ENCODE measurements at regions not wholly inside any gene's neighbourhood (a gene's known extent, or its start where the extent isn't known, plus 50 kb on each side); places are given as distances from the start of the nearest gene placed in this dataset.
A peak's percentile ranks its signal among the peaks of the same experiment; 100 is the strongest.
"Not testable (repeated sequence)": the region's sequence is repeated elsewhere in the genome, so short reads cannot be mapped to it uniquely, and the experiment has no call there.

DNA sequence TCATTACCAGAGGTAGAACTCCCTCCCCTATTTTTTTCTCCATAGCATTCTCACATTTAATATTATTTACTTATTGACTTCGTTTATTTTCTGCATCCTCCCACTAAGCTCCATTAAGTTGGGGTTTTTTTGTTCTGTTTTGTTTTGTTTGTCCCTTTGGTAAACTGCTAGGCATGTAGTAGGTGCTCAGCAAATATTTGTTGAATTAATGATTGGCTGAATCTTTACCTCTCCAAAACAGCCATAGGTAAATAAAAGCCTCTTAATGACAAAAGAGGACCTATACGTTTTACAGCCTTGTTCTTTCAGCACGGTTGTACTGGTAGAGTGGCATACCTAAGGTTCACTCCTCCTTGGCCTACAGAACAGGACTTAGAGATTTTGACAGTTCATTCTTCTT lies 52.0 kb downstream of the PRORP start:
- intact Hi-C loops (cut with DNase I): no loop called here
- DNase-seq (no peak), ATAC-seq (no peak), FAIRE-seq (no peak)
- WGBS, 2 donors: 80 to 88% methylated on average over 3 of the region's 3 CpGs
- no peak overlapping the region for H3K27ac ChIP-seq
- no peaks in the 10 kb centered on the region for H3K36me3 ChIP-seq
- no peaks in the 10 kb centered on the region for H3K27me3 ChIP-seq
- no peaks in the 10 kb centered on the region for H3K9me3 ChIP-seq
- no peak overlapping the region for H3K4me3 ChIP-seq
- TF ChIP-seq CTCF (IDR thresholded peaks at IDR 0.05): no peak
- no peaks in the 10 kb centered on the region for H3K4me1 ChIP-seq

DNA sequence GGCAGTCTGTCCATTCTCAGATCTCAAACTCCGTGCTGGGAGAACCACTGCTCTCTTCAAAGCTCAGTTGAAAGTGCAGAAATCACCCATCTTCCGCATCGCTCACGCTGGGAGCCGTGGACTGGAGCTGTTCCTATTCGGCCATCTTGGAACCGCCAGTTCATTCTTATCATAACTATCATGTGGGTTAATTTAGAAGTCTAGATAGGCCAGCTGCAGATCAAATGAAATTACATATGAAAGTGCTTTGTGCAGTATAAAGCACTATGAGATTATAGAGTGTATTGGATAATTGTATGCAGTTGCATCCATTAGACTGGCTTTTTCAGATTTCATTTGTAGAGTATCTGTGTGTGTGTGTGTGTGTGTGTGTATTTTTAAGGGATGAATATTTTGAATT lies 57.8 kb downstream of the PRORP start:
- ATAC-seq (no peak), DNase-seq (no peak), FAIRE-seq (no peak)
- WGBS, 2 donors: 81 to 82% methylated on average over 7 of the region's 7 CpGs
- intact Hi-C loops (cut with DNase I): no loop called here
- Histone ChIP-seq H3K4me3 (no peak overlapping the region), H3K27me3 (no peaks in the 10 kb centered on the region), H3K9me3 (no peaks in the 10 kb centered on the region), H3K27ac (no peak overlapping the region), H3K4me1 (no peaks in the 10 kb centered on the region), H3K36me3 (peaks cover 0 to 5% (median 0%) of the 10 kb centered on the region in 3 donors)
- no peak for TF ChIP-seq CTCF (IDR thresholded peaks at IDR 0.05)

- intact Hi-C loops (cut with DNase I); H3K27me3 ChIP-seq; H3K4me3 ChIP-seq; FAIRE-seq; DNase-seq; H3K36me3 ChIP-seq; ATAC-seq; H3K4me1 ChIP-seq; H3K9me3 ChIP-seq; H3K27ac ChIP-seq: not testable (repeated sequence)
These were observed 62.5 kb downstream of the PRORP start for GRCh38 chr14:35184891-35185290.

GRCh38 chr14:35189422-35189821 lies 67.1 kb downstream of the PRORP start:
- no peak overlapping the region for H3K27ac ChIP-seq
- no peaks in the 10 kb centered on the region for H3K9me3 ChIP-seq
- 37 to 41% methylated on average over 1 of the region's 1 CpG for WGBS, 2 donors
- H3K4me3 ChIP-seq: no peak overlapping the region
- no peaks in the 10 kb centered on the region for H3K27me3 ChIP-seq
- intact Hi-C loops (cut with DNase I): no loop called here
- no peak for TF ChIP-seq CTCF (IDR thresholded peaks at IDR 0.05)
- FAIRE-seq: no peak
- DNase-seq: no peak
- ATAC-seq: peak; percentile 38 to 86 (median 58)
- no peaks in the 10 kb centered on the region for H3K4me1 ChIP-seq
- H3K36me3 ChIP-seq: no peaks in the 10 kb centered on the region

DNA sequence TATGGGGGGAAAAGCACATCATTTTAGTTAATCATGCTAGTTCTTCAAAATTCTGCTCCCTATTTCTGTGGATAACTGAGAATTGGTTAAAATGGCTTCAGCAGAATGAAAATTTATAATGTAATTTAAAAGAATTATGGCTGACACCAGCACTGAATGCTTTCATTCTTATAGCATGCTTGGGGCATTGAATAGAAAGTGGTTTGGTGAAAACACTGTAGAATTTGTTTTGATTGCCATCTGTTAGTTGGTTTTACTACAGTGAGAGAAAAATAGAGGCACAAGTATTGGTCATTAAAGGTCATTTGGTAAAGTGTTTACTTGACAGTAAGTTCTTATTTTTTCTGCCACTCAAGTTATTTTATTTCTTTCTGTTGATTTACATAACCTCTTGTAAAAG lies 70.8 kb downstream of the PRORP start:
- no peak overlapping the region for H3K27ac ChIP-seq
- FAIRE-seq (no peak), ATAC-seq (no peak), DNase-seq (no peak)
- no peak for TF ChIP-seq CTCF (IDR thresholded peaks at IDR 0.05)
- no peaks in the 10 kb centered on the region for H3K9me3 ChIP-seq
- no peaks in the 10 kb centered on the region for H3K36me3 ChIP-seq
- H3K4me1 ChIP-seq: peaks cover 0 to 4% (median 0%) of the 10 kb centered on the region in 3 donors
- H3K27me3 ChIP-seq: no peaks in the 10 kb centered on the region
- H3K4me3 ChIP-seq: no peak overlapping the region
- intact Hi-C loops (cut with DNase I): no loop called here

GRCh38 chr14:35194183-35194582 lies 71.8 kb downstream of the PRORP start:
- ATAC-seq; FAIRE-seq; intact Hi-C loops (cut with DNase I); H3K27me3 ChIP-seq; H3K4me1 ChIP-seq; H3K9me3 ChIP-seq; H3K27ac ChIP-seq; H3K4me3 ChIP-seq; DNase-seq; H3K36me3 ChIP-seq: not testable (repeated sequence)
- 92 to 100% methylated on average over 1 of the region's 1 CpG for WGBS, 2 donors
